CD14-positive monocyte (primary cell): ENCODE measurements at regions not wholly inside any gene's neighbourhood (a gene's known extent, or its start where the extent isn't known, plus 50 kb on each side); places are given as distances from the start of the nearest gene placed in this dataset.

Experiments
- DNase-seq, 3 donors: peaks; one replicate each; pipeline ENCODE4 v3.0.0-alpha.2; 2011 to 2022
- H2AFZ ChIP-seq: 2 replicates; pipeline ENCODE4 v1.6.0; 2012; ENCODE audit warnings: mild to moderate bottlenecking, low read depth, low read length, inconsistent platforms; ENCODE audit not compliant: insufficient read depth, poor library complexity, severe bottlenecking
- H3K27ac ChIP-seq, 2 donors: 1 replicate in 1 of 2; 2 replicates in 1 of 2; pipeline ENCODE4 v1.5.1; 2012 to 2013; ENCODE audit warnings: low read length in 2 of 2, control low read depth in 1 of 2, inconsistent platforms in 1 of 2, low read depth in 1 of 2, mild to moderate bottlenecking in 1 of 2
- H3K27me3 ChIP-seq, 2 donors: one replicate each; pipeline versions ENCODE4 v1.6.0 to v1.6.1; 2011 to 2013; ENCODE audit warnings: low read length in 2 of 2; ENCODE audit not compliant: control insufficient read depth in 2 of 2, insufficient read depth in 2 of 2
- H3K36me3 ChIP-seq, 2 donors: replicated peaks in 1 of 2; 1 replicate in 1 of 2; 2 replicates in 1 of 2; pipeline versions ENCODE4 v1.5.1 to v1.6.1; 2012 to 2013; ENCODE audit warnings: low read length in 2 of 2, control low read depth in 1 of 2, inconsistent platforms in 1 of 2, mild to moderate bottlenecking in 1 of 2; ENCODE audit not compliant: insufficient read depth in 2 of 2, control insufficient read depth in 1 of 2
- H3K4me1 ChIP-seq, 2 donors: 1 replicate in 1 of 2; 2 replicates in 1 of 2; pipeline versions ENCODE4 v1.5.1 to v1.6.1; 2012 to 2013; ENCODE audit warnings: low read length in 2 of 2, control low read depth in 1 of 2, inconsistent platforms in 1 of 2, mild to moderate bottlenecking in 1 of 2, moderate library complexity in 1 of 2; ENCODE audit not compliant: insufficient read depth in 2 of 2, control insufficient read depth in 1 of 2
- H3K4me2 ChIP-seq: replicated peaks from 2 replicates; pipeline ENCODE3; 2012; ENCODE audit warnings: low read length, moderate library complexity, mild to moderate bottlenecking; ENCODE audit not compliant: poor library complexity, severe bottlenecking; ENCODE audit errors: extremely low read depth
- H3K4me3 ChIP-seq, 3 experiments: fragments of 200-600 bp in 1 of 3; sonication (generic) in 1 of 3; replicated peaks in 1 of 3; 1 replicate in 2 of 3; 2 replicates in 1 of 3; pipeline ENCODE4 v1.5.1; 2011 to 2013; ENCODE audit warnings: low read length in 3 of 3, mild to moderate bottlenecking in 3 of 3, control low read depth in 2 of 3, low read depth in 2 of 3, inconsistent platforms in 1 of 3, moderate library complexity in 1 of 3
- H3K79me2 ChIP-seq: 2 replicates; pipeline ENCODE4 v1.6.0; 2012; ENCODE audit warnings: mild to moderate bottlenecking, control low read depth, inconsistent platforms, low read length, moderate library complexity; ENCODE audit not compliant: insufficient read depth
- H3K9ac ChIP-seq: 2 replicates; pipeline ENCODE4 v1.6.0; 2017; ENCODE audit warnings: low read length, mild to moderate bottlenecking; ENCODE audit not compliant: insufficient read depth, poor library complexity, severe bottlenecking
- H3K9me3 ChIP-seq, 2 donors: replicated peaks in 1 of 2; 1 replicate in 1 of 2; 2 replicates in 1 of 2; pipeline versions ENCODE4 v1.5.1 to v1.6.1; 2012 to 2013; ENCODE audit warnings: low read length in 2 of 2, control low read depth in 1 of 2; ENCODE audit not compliant: control insufficient read depth in 1 of 2, insufficient read depth in 1 of 2
- H4K20me1 ChIP-seq: 2 replicates; pipeline ENCODE4 v1.6.0; 2012; ENCODE audit warnings: mild to moderate bottlenecking, low read length, control low read depth, moderate library complexity; ENCODE audit not compliant: insufficient read depth
- H3K27ac Mint-ChIP-seq, 7 donors: one replicate each; pipeline ENCODE4 v1.8.0; 2020; ENCODE audit warnings: mild to moderate bottlenecking in 7 of 7, mixed read lengths in 7 of 7, moderate library complexity in 6 of 7, inconsistent platforms in 2 of 7
- H3K27me3 Mint-ChIP-seq, 3 donors: one replicate each; pipeline ENCODE4 v1.8.0; 2021 to 2022; ENCODE audit warnings: low read depth in 3 of 3, mild to moderate bottlenecking in 3 of 3, mixed read lengths in 3 of 3, moderate library complexity in 3 of 3, inconsistent platforms in 1 of 3
- H3K36me3 Mint-ChIP-seq, 2 donors: one replicate each; pipeline ENCODE4 v1.8.0; 2020; ENCODE audit warnings: mixed read lengths in 2 of 2, inconsistent platforms in 1 of 2, mild to moderate bottlenecking in 1 of 2
- H3K4me1 Mint-ChIP-seq: one replicate; pipeline ENCODE4 v1.8.0; 2020; ENCODE audit warnings: mild to moderate bottlenecking, mixed read lengths
- H3K4me3 Mint-ChIP-seq, 2 donors: one replicate each; pipeline ENCODE4 v1.8.0; 2020; ENCODE audit warnings: mild to moderate bottlenecking in 2 of 2, mixed read lengths in 2 of 2, moderate library complexity in 1 of 2
- H3K9me3 Mint-ChIP-seq, 7 donors: one replicate each; pipeline ENCODE4 v1.8.0; 2020 to 2022; ENCODE audit warnings: mixed read lengths in 7 of 7, mild to moderate bottlenecking in 6 of 7, moderate library complexity in 6 of 7, inconsistent platforms in 2 of 7
- CTCF ChIP-seq: fragments of 200-600 bp; IDR thresholded peaks from one replicate; pipeline ENCODE4 v1.8.0; 2022; ENCODE audit warnings: antibody characterized with exemption, mild to moderate bottlenecking
- WGBS: methylation state at CpG from one replicate; pipeline ENCODE4 v1.1.5; 2013; ENCODE audit warnings: missing lambda C conversion rate; ENCODE audit not compliant: insufficient coverage; 5-methylcytosine and 5-hydroxymethylcytosine counted together
- intact Hi-C, 2 donors: fragments of 100-400 bp; cut with micrococcal nuclease; formaldehyde crosslinking; loops; one replicate each; pipeline versions ENCODE4 v1.15.0 to v1.15.1; 2023

- Histone ChIP-seq H2AFZ (no peak overlapping the region), H3K36me3 (no peaks in the 10 kb centered on the region), H3K27ac (no peak overlapping the region), H3K9me3 (no peaks in the 10 kb centered on the region), H3K9ac (no peak overlapping the region), H3K4me3 (no peak overlapping the region), H3K27me3 (peaks cover 2 to 10% of the 10 kb centered on the region in 2 donors), H3K4me2 (no peak overlapping the region), H4K20me1 (no peaks in the 10 kb centered on the region), H3K79me2 (no peaks in the 10 kb centered on the region), H3K4me1 (peaks cover 0 to 6% of the 10 kb centered on the region in 2 donors)
- no peak for DNase-seq
- no peak for TF ChIP-seq CTCF
- Mint-ChIP-seq H3K27ac (no peak overlapping the region), H3K4me1 (peaks cover 11% of the 10 kb centered on the region), H3K27me3 (peaks cover 11 to 28% (median 17%) of the 10 kb centered on the region in 3 donors), H3K9me3 (peaks cover 0 to 4% (median under 1%) of the 10 kb centered on the region in 7 donors), H3K36me3 (no peaks in the 10 kb centered on the region), H3K4me3 (no peak overlapping the region)
- intact Hi-C loops: no loop called here
- 73% methylated on average over 4 of the region's 4 CpGs for WGBS
Observed at GRCh38 chr15:93283854-93284253, 194.8 kb upstream of the RGMA start.

- Mint-ChIP-seq H3K27me3 (peaks cover 11 to 28% (median 18%) of the 10 kb centered on the region in 3 donors), H3K9me3 (peaks cover 0 to 7% (median 1%) of the 10 kb centered on the region in 7 donors), H3K4me1 (peaks cover 11% of the 10 kb centered on the region), H3K27ac (peak overlapping the region in 1 of 7 donors; percentile 51), H3K4me3 (no peak overlapping the region), H3K36me3 (no peaks in the 10 kb centered on the region)
- Histone ChIP-seq H4K20me1 (no peaks in the 10 kb centered on the region), H3K27ac (no peak overlapping the region), H3K4me3 (no peak overlapping the region), H3K36me3 (no peaks in the 10 kb centered on the region), H2AFZ (no peak overlapping the region), H3K4me1 (peaks cover 0 to 6% of the 10 kb centered on the region in 2 donors), H3K9me3 (no peaks in the 10 kb centered on the region), H3K4me2 (no peak overlapping the region), H3K9ac (no peak overlapping the region), H3K79me2 (no peaks in the 10 kb centered on the region), H3K27me3 (peaks cover 2 to 10% of the 10 kb centered on the region in 2 donors)
- intact Hi-C loops: no loop called here
- WGBS: 100% methylated on average over 1 of the region's 3 CpGs
- DNase-seq: no peak
- TF ChIP-seq CTCF: no peak
Observed at GRCh38 chr15:93282808-93283207, 193.8 kb upstream of the RGMA start.
